HEK293 (cell line): ENCODE measurements at regions not wholly inside any gene's neighbourhood (a gene's known extent, or its start where the extent isn't known, plus 50 kb on each side); places are given as distances from the start of the nearest gene placed in this dataset.

ENCODE experiments used
- CTCF ChIA-PET: fragments of 350-600 bp; formaldehyde crosslinking; extraction: SDS; loops from one replicate; lab custom pipeline; 2021; ENCODE audit warnings: antibody characterized with exemption; lab: Yijun Ruan, JAX
- POLR2A ChIA-PET: fragments of 300-600 bp; formaldehyde crosslinking; extraction: SDS; loops from one replicate; lab custom pipeline; 2020; ENCODE audit warnings: antibody characterized with exemption, inconsistent platforms; lab: Yijun Ruan, JAX
- H3K27ac ChIP-seq: fragments of 200-500 bp; sonication (Bioruptor generic); 2 replicates; pipeline ENCODE4 v1.5.1; 2014; ENCODE audit warnings: low read depth, low read length, control low read depth, inconsistent platforms; ENCODE audit errors: extremely low read depth
- H3K36me3 ChIP-seq, 2 experiments: fragments of 200-500 bp in 1 of 2; sonication (Bioruptor generic) in 1 of 2; 1 replicate in 1 of 2; 2 replicates in 1 of 2; pipeline ENCODE4 v1.5.1; 2014 to 2017; ENCODE audit warnings: inconsistent platforms in 2 of 2, low read length in 2 of 2; ENCODE audit not compliant: control insufficient read depth in 2 of 2, insufficient read depth in 1 of 2
- H3K4me1 ChIP-seq: fragments of 200-500 bp; sonication (Bioruptor generic); 2 replicates; pipeline ENCODE4 v1.5.1; 2014; ENCODE audit warnings: mild to moderate bottlenecking, low read length, inconsistent platforms; ENCODE audit not compliant: control insufficient read depth, insufficient read depth
- H3K4me3 ChIP-seq: 2 replicates; pipeline ENCODE4 v1.5.1; 2011; ENCODE audit warnings: low read depth, mild to moderate bottlenecking, control low read depth, low read length, moderate library complexity
- H3K9me3 ChIP-seq: fragments of 200-500 bp; sonication (Bioruptor generic); 2 replicates; pipeline ENCODE4 v1.5.1; 2014; ENCODE audit warnings: low read depth, low read length, inconsistent platforms; ENCODE audit not compliant: control insufficient read depth, insufficient read depth
- BCL11A ChIP-seq: fragments of 450-650 bp; formaldehyde crosslinking; IDR thresholded peaks from 2 replicates; pipeline ENCODE4 v1.5.1; 2016; ENCODE audit warnings: low read depth, missing biosample characterization, missing genetic modification characterization
- GLIS2 ChIP-seq: fragments of 450-650 bp; formaldehyde crosslinking; IDR thresholded peaks from 2 replicates; pipeline ENCODE4 v1.5.1; 2016; ENCODE audit warnings: missing biosample characterization, missing genetic modification characterization
- KLF7 ChIP-seq: fragments of 450-650 bp; formaldehyde crosslinking; IDR thresholded peaks from 2 replicates; pipeline ENCODE4 v1.5.1; 2016; ENCODE audit warnings: missing biosample characterization, missing genetic modification characterization, borderline replicate concordance
- WT1 ChIP-seq: fragments of 450-650 bp; formaldehyde crosslinking; IDR thresholded peaks from 2 replicates; pipeline ENCODE4 v1.5.1; 2016; ENCODE audit warnings: missing biosample characterization, missing genetic modification characterization
- ZFHX2 ChIP-seq: fragments of 450-650 bp; formaldehyde crosslinking; conservative IDR thresholded peaks from 2 replicates; pipeline ENCODE4 v1.5.1; 2016; ENCODE audit warnings: missing biosample characterization, missing genetic modification characterization
- ZFP69B ChIP-seq: fragments of 450-650 bp; formaldehyde crosslinking; IDR thresholded peaks from 2 replicates; pipeline ENCODE4 v1.5.1; 2016; ENCODE audit warnings: missing biosample characterization, missing genetic modification characterization
- ZNF138 ChIP-seq: fragments of 450-650 bp; formaldehyde crosslinking; IDR thresholded peaks from 2 replicates; pipeline ENCODE4 v1.5.1; 2016; ENCODE audit warnings: missing biosample characterization, missing genetic modification characterization, borderline replicate concordance
- ZNF169 ChIP-seq: fragments of 450-650 bp; formaldehyde crosslinking; IDR thresholded peaks from 2 replicates; pipeline ENCODE4 v1.5.1; 2016; ENCODE audit warnings: missing biosample characterization, missing genetic modification characterization
- ZNF19 ChIP-seq: fragments of 450-650 bp; formaldehyde crosslinking; IDR thresholded peaks from 2 replicates; pipeline ENCODE4; 2016; ENCODE audit warnings: missing biosample characterization, missing genetic modification characterization, low read depth
- ZNF23 ChIP-seq: fragments of 450-650 bp; formaldehyde crosslinking; IDR thresholded peaks from 2 replicates; pipeline ENCODE4 v1.5.1; 2016; ENCODE audit warnings: missing biosample characterization, missing genetic modification characterization, borderline replicate concordance
- ZNF302 ChIP-seq: fragments of 450-650 bp; formaldehyde crosslinking; IDR thresholded peaks from 2 replicates; pipeline ENCODE4 v1.5.1; 2016; ENCODE audit warnings: missing biosample characterization, missing genetic modification characterization, low read depth
- ZNF366 ChIP-seq: fragments of 450-650 bp; formaldehyde crosslinking; conservative IDR thresholded peaks from 2 replicates; pipeline ENCODE4 v1.5.1; 2016; ENCODE audit warnings: missing biosample characterization, missing genetic modification characterization
- ZNF555 ChIP-seq: fragments of 450-650 bp; formaldehyde crosslinking; conservative IDR thresholded peaks from 2 replicates; pipeline ENCODE4 v1.5.1; 2017; ENCODE audit warnings: missing biosample characterization, mild to moderate bottlenecking, missing genetic modification characterization, inconsistent platforms
- ZNF785 ChIP-seq: fragments of 450-650 bp; formaldehyde crosslinking; IDR thresholded peaks from 2 replicates; pipeline ENCODE4 v1.5.1; 2016; ENCODE audit warnings: missing biosample characterization, missing genetic modification characterization
- TF ChIP-seq, protein P1 (sequence below): fragments of 450-650 bp; formaldehyde crosslinking; IDR thresholded peaks from 2 replicates; pipeline ENCODE4 v1.5.1; 2017; ENCODE audit warnings: missing biosample characterization, missing genetic modification characterization
- TF ChIP-seq, protein P2 (sequence below): fragments of 450-650 bp; formaldehyde crosslinking; IDR thresholded peaks from 2 replicates; pipeline ENCODE4 v1.5.1; 2016; ENCODE audit warnings: missing biosample characterization, missing genetic modification characterization
- TF ChIP-seq, protein P3 (sequence below): fragments of 450-650 bp; formaldehyde crosslinking; IDR thresholded peaks from 2 replicates; pipeline ENCODE4 v1.5.1; 2016; ENCODE audit warnings: missing biosample characterization, missing genetic modification characterization
- TF ChIP-seq, protein P4 (sequence below): fragments of 450-650 bp; formaldehyde crosslinking; conservative IDR thresholded peaks from 2 replicates; pipeline ENCODE4 v1.5.1; 2016; ENCODE audit warnings: low read depth, missing biosample characterization, missing genetic modification characterization
- TF ChIP-seq, protein P5 (sequence below): fragments of 450-650 bp; formaldehyde crosslinking; IDR thresholded peaks from 2 replicates; pipeline ENCODE4 v1.5.1; 2016; ENCODE audit warnings: missing biosample characterization, missing genetic modification characterization, borderline replicate concordance
- TF ChIP-seq, protein P6 (sequence below): fragments of 450-650 bp; formaldehyde crosslinking; IDR thresholded peaks from 2 replicates; pipeline ENCODE4 v1.5.1; 2017; ENCODE audit warnings: missing biosample characterization, missing genetic modification characterization
- TF ChIP-seq, protein P7 (sequence below): fragments of 450-650 bp; formaldehyde crosslinking; IDR thresholded peaks from 2 replicates; pipeline ENCODE4 v1.5.1; 2016; ENCODE audit warnings: missing biosample characterization, missing genetic modification characterization

DNA sequence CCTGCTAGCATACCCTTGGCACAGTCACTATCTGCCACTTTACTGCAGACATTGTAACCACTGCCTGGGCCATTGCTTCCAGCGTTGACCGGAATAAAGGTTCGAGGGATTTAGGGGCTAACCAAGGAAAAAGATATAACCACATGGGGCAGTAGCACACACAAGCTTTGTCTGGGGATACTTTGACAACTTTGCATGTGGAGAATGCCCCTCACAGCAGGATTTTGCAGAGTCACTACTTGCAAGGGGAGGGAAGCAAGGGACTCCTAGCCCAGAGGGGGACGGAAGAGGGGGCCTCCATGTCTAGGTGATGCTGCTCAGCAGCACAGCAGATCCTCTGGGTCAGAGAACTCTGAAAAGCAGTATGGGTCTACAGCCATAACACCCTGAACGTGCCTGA is 138.7 kb downstream of the SPP2 start (continued):
- TF ChIP-seq, protein P1, sequence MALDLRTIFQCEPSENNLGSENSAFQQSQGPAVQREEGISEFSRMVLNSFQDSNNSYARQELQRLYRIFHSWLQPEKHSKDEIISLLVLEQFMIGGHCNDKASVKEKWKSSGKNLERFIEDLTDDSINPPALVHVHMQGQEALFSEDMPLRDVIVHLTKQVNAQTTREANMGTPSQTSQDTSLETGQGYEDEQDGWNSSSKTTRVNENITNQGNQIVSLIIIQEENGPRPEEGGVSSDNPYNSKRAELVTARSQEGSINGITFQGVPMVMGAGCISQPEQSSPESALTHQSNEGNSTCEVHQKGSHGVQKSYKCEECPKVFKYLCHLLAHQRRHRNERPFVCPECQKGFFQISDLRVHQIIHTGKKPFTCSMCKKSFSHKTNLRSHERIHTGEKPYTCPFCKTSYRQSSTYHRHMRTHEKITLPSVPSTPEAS (tag by site-specific recombination) = no peak
- TF ChIP-seq ZNF19 (tag by site-specific recombination) = no peak
- TF ChIP-seq ZNF138 (tag by site-specific recombination) = no peak
- TF ChIP-seq ZNF555 (tag by site-specific recombination) = no peak
- no peak for TF ChIP-seq ZFP69B
- no peak for TF ChIP-seq BCL11A (tag by site-specific recombination)
- TF ChIP-seq ZNF23 (tag by site-specific recombination) = no peak

DNA sequence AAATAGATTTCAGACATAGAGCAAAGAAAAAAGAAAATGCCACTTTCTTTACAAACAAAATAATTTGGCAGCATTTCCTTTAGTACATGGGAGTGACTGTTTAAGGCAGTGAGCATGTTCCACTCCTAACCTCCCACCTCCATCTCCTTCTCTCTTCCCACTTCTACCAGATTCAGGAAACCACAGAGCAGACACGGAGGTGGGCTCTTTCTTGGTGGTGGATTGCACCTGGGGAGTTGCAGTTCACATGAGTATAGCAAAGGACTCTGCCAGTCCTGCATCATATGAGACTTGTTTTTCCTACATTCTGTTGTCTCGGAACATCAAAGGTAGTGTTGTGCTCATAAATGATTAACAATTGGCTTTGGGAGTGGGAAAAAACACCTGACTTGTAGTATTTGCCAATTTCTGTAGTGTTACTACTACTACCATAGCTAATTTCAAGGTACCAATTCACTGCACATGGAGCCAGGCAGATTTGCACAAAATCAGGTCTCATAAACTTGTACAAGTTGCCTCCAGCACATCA is 137.2 kb downstream of the SPP2 start:
- TF ChIP-seq KLF7 (tag by site-specific recombination) = no peak
- no peak for TF ChIP-seq GLIS2 (tag by site-specific recombination)
- TF ChIP-seq WT1 = no peak
- no peak for TF ChIP-seq ZNF785 (tag by site-specific recombination)
- no peak for TF ChIP-seq ZNF302
- TF ChIP-seq, protein P2, sequence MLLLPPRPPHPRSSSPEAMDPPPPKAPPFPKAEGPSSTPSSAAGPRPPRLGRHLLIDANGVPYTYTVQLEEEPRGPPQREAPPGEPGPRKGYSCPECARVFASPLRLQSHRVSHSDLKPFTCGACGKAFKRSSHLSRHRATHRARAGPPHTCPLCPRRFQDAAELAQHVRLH (tag by site-specific recombination) = no peak
- TF ChIP-seq, protein P3, sequence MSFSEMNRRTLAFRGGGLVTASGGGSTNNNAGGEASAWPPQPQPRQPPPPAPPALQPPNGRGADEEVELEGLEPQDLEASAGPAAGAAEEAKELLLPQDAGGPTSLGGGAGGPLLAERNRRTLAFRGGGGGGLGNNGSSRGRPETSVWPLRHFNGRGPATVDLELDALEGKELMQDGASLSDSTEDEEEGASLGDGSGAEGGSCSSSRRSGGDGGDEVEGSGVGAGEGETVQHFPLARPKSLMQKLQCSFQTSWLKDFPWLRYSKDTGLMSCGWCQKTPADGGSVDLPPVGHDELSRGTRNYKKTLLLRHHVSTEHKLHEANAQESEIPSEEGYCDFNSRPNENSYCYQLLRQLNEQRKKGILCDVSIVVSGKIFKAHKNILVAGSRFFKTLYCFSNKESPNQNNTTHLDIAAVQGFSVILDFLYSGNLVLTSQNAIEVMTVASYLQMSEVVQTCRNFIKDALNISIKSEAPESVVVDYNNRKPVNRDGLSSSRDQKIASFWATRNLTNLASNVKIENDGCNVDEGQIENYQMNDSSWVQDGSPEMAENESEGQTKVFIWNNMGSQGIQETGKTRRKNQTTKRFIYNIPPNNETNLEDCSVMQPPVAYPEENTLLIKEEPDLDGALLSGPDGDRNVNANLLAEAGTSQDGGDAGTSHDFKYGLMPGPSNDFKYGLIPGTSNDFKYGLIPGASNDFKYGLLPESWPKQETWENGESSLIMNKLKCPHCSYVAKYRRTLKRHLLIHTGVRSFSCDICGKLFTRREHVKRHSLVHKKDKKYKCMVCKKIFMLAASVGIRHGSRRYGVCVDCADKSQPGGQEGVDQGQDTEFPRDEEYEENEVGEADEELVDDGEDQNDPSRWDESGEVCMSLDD = no peak
- TF ChIP-seq, protein P4, sequence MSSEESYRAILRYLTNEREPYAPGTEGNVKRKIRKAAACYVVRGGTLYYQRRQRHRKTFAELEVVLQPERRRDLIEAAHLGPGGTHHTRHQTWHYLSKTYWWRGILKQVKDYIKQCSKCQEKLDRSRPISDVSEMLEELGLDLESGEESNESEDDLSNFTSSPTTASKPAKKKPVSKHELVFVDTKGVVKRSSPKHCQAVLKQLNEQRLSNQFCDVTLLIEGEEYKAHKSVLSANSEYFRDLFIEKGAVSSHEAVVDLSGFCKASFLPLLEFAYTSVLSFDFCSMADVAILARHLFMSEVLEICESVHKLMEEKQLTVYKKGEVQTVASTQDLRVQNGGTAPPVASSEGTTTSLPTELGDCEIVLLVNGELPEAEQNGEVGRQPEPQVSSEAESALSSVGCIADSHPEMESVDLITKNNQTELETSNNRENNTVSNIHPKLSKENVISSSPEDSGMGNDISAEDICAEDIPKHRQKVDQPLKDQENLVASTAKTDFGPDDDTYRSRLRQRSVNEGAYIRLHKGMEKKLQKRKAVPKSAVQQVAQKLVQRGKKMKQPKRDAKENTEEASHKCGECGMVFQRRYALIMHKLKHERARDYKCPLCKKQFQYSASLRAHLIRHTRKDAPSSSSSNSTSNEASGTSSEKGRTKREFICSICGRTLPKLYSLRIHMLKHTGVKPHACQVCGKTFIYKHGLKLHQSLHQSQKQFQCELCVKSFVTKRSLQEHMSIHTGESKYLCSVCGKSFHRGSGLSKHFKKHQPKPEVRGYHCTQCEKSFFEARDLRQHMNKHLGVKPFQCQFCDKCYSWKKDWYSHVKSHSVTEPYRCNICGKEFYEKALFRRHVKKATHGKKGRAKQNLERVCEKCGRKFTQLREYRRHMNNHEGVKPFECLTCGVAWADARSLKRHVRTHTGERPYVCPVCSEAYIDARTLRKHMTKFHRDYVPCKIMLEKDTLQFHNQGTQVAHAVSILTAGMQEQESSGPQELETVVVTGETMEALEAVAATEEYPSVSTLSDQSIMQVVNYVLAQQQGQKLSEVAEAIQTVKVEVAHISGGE = no peak
- Histone ChIP-seq H3K4me1 (no peaks in the 10 kb centered on the region), H3K27ac (no peak overlapping the region), H3K9me3 (no peaks in the 10 kb centered on the region), H3K36me3 (no peaks in the 10 kb centered on the region), H3K4me3 (no peak overlapping the region)
- CTCF ChIA-PET = no interaction called here
- POLR2A ChIA-PET = no interaction called here

DNA sequence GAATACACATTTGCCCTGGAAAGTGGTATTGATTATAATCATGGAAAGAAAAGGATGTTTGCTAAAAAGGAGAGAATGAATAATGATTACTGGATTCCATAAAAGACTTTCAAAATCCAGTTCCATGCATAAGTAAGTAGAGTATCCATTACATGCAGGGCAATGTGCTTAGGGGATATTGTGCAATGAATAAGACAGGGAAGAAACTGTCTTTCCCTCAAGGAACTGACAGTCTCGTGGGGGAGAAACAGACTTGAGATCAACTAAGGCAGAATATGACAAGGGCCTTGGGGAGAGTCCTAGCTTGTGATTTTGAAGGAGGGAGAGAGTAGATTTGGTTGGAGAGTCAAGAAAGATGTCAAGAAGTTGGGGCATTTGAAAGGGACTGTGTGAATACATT is 130.6 kb downstream of the SPP2 start:
- ChIA-PET CTCF (interaction anchor here (0.6 kb wide), 1 partner anchor 12 kb away, joined by 3 read pairs; no protein-coding TSS in a partner anchor), POLR2A (no interaction called here)
- no peak overlapping the region for H3K27ac ChIP-seq
- no peaks in the 10 kb centered on the region for H3K9me3 ChIP-seq
- no peaks in the 10 kb centered on the region for H3K36me3 ChIP-seq
- H3K4me1 ChIP-seq = peaks cover 12% of the 10 kb centered on the region
- H3K4me3 ChIP-seq = no peak overlapping the region
- TF ChIP-seq, protein P5, sequence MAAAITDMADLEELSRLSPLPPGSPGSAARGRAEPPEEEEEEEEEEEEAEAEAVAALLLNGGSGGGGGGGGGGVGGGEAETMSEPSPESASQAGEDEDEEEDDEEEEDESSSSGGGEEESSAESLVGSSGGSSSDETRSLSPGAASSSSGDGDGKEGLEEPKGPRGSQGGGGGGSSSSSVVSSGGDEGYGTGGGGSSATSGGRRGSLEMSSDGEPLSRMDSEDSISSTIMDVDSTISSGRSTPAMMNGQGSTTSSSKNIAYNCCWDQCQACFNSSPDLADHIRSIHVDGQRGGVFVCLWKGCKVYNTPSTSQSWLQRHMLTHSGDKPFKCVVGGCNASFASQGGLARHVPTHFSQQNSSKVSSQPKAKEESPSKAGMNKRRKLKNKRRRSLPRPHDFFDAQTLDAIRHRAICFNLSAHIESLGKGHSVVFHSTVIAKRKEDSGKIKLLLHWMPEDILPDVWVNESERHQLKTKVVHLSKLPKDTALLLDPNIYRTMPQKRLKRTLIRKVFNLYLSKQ (tag by site-specific recombination) = no peak
- TF ChIP-seq ZNF366 (tag by site-specific recombination) (no peak), ZFHX2 (tag by site-specific recombination) (no peak), ZNF169 (no peak), ZNF23 (tag by site-specific recombination) (no peak)
- TF ChIP-seq, protein P6, sequence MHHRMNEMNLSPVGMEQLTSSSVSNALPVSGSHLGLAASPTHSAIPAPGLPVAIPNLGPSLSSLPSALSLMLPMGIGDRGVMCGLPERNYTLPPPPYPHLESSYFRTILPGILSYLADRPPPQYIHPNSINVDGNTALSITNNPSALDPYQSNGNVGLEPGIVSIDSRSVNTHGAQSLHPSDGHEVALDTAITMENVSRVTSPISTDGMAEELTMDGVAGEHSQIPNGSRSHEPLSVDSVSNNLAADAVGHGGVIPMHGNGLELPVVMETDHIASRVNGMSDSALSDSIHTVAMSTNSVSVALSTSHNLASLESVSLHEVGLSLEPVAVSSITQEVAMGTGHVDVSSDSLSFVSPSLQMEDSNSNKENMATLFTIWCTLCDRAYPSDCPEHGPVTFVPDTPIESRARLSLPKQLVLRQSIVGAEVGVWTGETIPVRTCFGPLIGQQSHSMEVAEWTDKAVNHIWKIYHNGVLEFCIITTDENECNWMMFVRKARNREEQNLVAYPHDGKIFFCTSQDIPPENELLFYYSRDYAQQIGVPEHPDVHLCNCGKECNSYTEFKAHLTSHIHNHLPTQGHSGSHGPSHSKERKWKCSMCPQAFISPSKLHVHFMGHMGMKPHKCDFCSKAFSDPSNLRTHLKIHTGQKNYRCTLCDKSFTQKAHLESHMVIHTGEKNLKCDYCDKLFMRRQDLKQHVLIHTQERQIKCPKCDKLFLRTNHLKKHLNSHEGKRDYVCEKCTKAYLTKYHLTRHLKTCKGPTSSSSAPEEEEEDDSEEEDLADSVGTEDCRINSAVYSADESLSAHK (tag by site-specific recombination) = 0 out of 2 replicates have a peak, but pooled peaks have one; percentile 50
- TF ChIP-seq, protein P7, sequence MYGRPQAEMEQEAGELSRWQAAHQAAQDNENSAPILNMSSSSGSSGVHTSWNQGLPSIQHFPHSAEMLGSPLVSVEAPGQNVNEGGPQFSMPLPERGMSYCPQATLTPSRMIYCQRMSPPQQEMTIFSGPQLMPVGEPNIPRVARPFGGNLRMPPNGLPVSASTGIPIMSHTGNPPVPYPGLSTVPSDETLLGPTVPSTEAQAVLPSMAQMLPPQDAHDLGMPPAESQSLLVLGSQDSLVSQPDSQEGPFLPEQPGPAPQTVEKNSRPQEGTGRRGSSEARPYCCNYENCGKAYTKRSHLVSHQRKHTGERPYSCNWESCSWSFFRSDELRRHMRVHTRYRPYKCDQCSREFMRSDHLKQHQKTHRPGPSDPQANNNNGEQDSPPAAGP = no peak
